T-helper 1 cell treated with Interleukin-12 subunit alpha and Interleukin-12 subunit beta and Interleukin-4 antibody, amounts not matched to agents 30 ng/mL and 1 ng/mL, for 36 hours (primary cell): ENCODE measurements at regions not wholly inside any gene's neighbourhood (a gene's known extent, or its start where the extent isn't known, plus 50 kb on each side); places are given as distances from the start of the nearest gene placed in this dataset.

ENCODE experiments used
- intact Hi-C: fragments of 100-400 bp; cut with micrococcal nuclease; formaldehyde crosslinking; loops from one replicate; pipeline ENCODE4 v1.15.1; 2024

- intact Hi-C loops: no loop called here
Measured at GRCh38 chr6:82645536-82646230, 282.1 kb downstream of the TPBG start.

- intact Hi-C loops: no loop called here
Measured at GRCh38 chr6:82646231-82646615, 282.6 kb downstream of the TPBG start.

- intact Hi-C loops: no loop called here
Measured at GRCh38 chr6:82651845-82652335, 288.3 kb downstream of the TPBG start.

- intact Hi-C loops: no loop called here
Measured at GRCh38 chr6:82679232-82679631, 315.6 kb downstream of the TPBG start.

- intact Hi-C loops: no loop called here
Measured at GRCh38 chr6:82680192-82680591, 316.6 kb downstream of the TPBG start.

GRCh38 chr6:82681119-82681714 is 317.6 kb downstream of the TPBG start:
- intact Hi-C loops: no loop called here

- intact Hi-C loops: no loop called here
Measured at GRCh38 chr6:82686719-82687118, 323.1 kb downstream of the TPBG start.

- intact Hi-C loops: no loop called here
Measured at GRCh38 chr6:82687855-82688254, 324.2 kb downstream of the TPBG start.

GRCh38 chr6:82690283-82690682 is 326.7 kb downstream of the TPBG start:
- intact Hi-C loops: no loop called here

- intact Hi-C loops: no loop called here
Measured at GRCh38 chr6:82691997-82692396, 328.4 kb downstream of the TPBG start.

- intact Hi-C loops: no loop called here
Measured at GRCh38 chr6:82693094-82693493, 329.5 kb downstream of the TPBG start.

- intact Hi-C loops: no loop called here
Measured at GRCh38 chr6:82701341-82701740, 337.7 kb downstream of the TPBG start.

- intact Hi-C loops: no loop called here
Measured at GRCh38 chr6:82702574-82702973, 339.0 kb downstream of the TPBG start.

- intact Hi-C loops: no loop called here
Measured at GRCh38 chr6:82703230-82703629, 339.6 kb downstream of the TPBG start.

GRCh38 chr6:82704045-82704444 is 340.4 kb downstream of the TPBG start:
- intact Hi-C loops: no loop called here

GRCh38 chr6:82705579-82705978 is 342.0 kb downstream of the TPBG start:
- intact Hi-C loops: no loop called here

- intact Hi-C loops: loop anchor here (5.0 kb wide), 1 partner anchor 346 kb away; no protein-coding TSS in a partner anchor
Measured at GRCh38 chr6:82711105-82711827, 347.6 kb downstream of the TPBG start.

- intact Hi-C loops: loop anchor here (5.0 kb wide), 1 partner anchor 345 kb away; no protein-coding TSS in a partner anchor
Measured at GRCh38 chr6:82711971-82712370, 348.4 kb downstream of the TPBG start.

GRCh38 chr6:82712389-82712788 is 348.8 kb downstream of the TPBG start:
- intact Hi-C loops: loop anchor here (5.0 kb wide), 1 partner anchor 345 kb away; no protein-coding TSS in a partner anchor

- intact Hi-C loops: loop anchor here (1.0 to 5.0 kb wide), 2 partner anchors 344 to 461 kb away; no protein-coding TSS in a partner anchor
Measured at GRCh38 chr6:82712826-82713225, 349.2 kb downstream of the TPBG start.

GRCh38 chr6:82720992-82721391 is 344.6 kb downstream of the UBE3D start:
- intact Hi-C loops: no loop called here

- intact Hi-C loops: no loop called here
Measured at GRCh38 chr6:82735790-82736189, 329.9 kb downstream of the UBE3D start.
